ENCODE measurements at regions not wholly inside any gene's neighbourhood (a gene's known extent, or its start where the extent isn't known, plus 50 kb on each side); places are given as distances from the start of the nearest gene placed in this dataset.

GRCh38 chr12:60259225-60259624 lies 663.4 kb downstream of the SLC16A7 start:
- DNase-seq: no peak

- DNase-seq: no peak
Observed at GRCh38 chr12:60262378-60262777, 666.5 kb downstream of the SLC16A7 start.

GRCh38 chr12:60263161-60263560 lies 667.3 kb downstream of the SLC16A7 start:
- DNase-seq: no peak

- DNase-seq: no peak
Observed at GRCh38 chr12:60263836-60264493, 668.1 kb downstream of the SLC16A7 start.

GRCh38 chr12:60265741-60266140 lies 669.9 kb downstream of the SLC16A7 start:
- no peak for DNase-seq

- DNase-seq: no peak
Observed at GRCh38 chr12:60266381-60266852, 670.6 kb downstream of the SLC16A7 start.

- no peak for DNase-seq
Observed at GRCh38 chr12:60269611-60270269, 673.9 kb downstream of the SLC16A7 start.

GRCh38 chr12:60271816-60272215 lies 676.0 kb downstream of the SLC16A7 start:
- DNase-seq: no peak

- no peak for DNase-seq
Observed at GRCh38 chr12:60278209-60278608, 682.4 kb downstream of the SLC16A7 start.

- no peak for DNase-seq
Observed at GRCh38 chr12:60279221-60279620, 683.4 kb downstream of the SLC16A7 start.

- no peak for DNase-seq
Observed at GRCh38 chr12:60281522-60281921, 685.7 kb downstream of the SLC16A7 start.

GRCh38 chr12:60290532-60290931 lies 694.7 kb downstream of the SLC16A7 start:
- DNase-seq: no peak

GRCh38 chr12:60308366-60308991 lies 712.6 kb downstream of the SLC16A7 start:
- DNase-seq: no peak

GRCh38 chr12:60311940-60312339 lies 716.1 kb downstream of the SLC16A7 start:
- no peak for DNase-seq

- DNase-seq: no peak
Observed at GRCh38 chr12:60317361-60317760, 721.5 kb downstream of the SLC16A7 start.

GRCh38 chr12:60324746-60325145 lies 728.9 kb downstream of the SLC16A7 start:
- no peak for DNase-seq

- no peak for DNase-seq
Observed at GRCh38 chr12:60333461-60333860, 737.6 kb downstream of the SLC16A7 start.

GRCh38 chr12:60335745-60336144 lies 739.9 kb downstream of the SLC16A7 start:
- no peak for DNase-seq

- DNase-seq: no peak
Observed at GRCh38 chr12:60337839-60338549, 742.2 kb downstream of the SLC16A7 start.

- DNase-seq: no peak
Observed at GRCh38 chr12:60345442-60345841, 749.6 kb downstream of the SLC16A7 start.

GRCh38 chr12:60349232-60349978 lies 753.6 kb downstream of the SLC16A7 start:
- DNase-seq: no peak

GRCh38 chr12:60387356-60387755 lies 791.5 kb downstream of the SLC16A7 start:
- DNase-seq: no peak

GRCh38 chr12:60391051-60391450 lies 795.2 kb downstream of the SLC16A7 start:
- no peak for DNase-seq
